ENCODE measurements at regions not wholly inside any gene's neighbourhood (a gene's known extent, or its start where the extent isn't known, plus 50 kb on each side); places are given as distances from the start of the nearest gene placed in this dataset.
"Not testable (repeated sequence)": the region's sequence is repeated elsewhere in the genome, so short reads cannot be mapped to it uniquely, and the experiment has no call there.

GRCh38 chr6:53424300-53424699, 75.5 kb upstream of the ELOVL5 start:
- no peak overlapping the region for H3K27ac ChIP-seq
- H3K4me3 ChIP-seq, result no peak overlapping the region
- H3K36me3 ChIP-seq, result no peaks in the 10 kb centered on the region
- no peaks in the 10 kb centered on the region for H3K27me3 ChIP-seq (replicated peaks in 1 of 7)
- peaks cover 0 to 14% (median 0%) of the 10 kb centered on the region in 6 donors for H3K4me1 ChIP-seq
- TF ChIP-seq POLR2AphosphoS5 (IDR thresholded peaks at IDR 0.05) (no peak), CTCF (IDR thresholded peaks at IDR 0.05 in 8 of 11, conservative IDR thresholded peaks at IDR 0.05 in 3 of 11) (no peak), POLR2A (IDR thresholded peaks at IDR 0.05) (no peak)
- no peak for DNase-seq
- no peaks in the 10 kb centered on the region for H3K9me3 ChIP-seq
- intact Hi-C loops (cut with DNase I; ENCODE audit: low total_unique reads), result no loop called here

- H3K27me3 ChIP-seq (replicated peaks in 1 of 7); H3K27ac ChIP-seq; H3K9me3 ChIP-seq; DNase-seq; H3K36me3 ChIP-seq; intact Hi-C loops (cut with DNase I; ENCODE audit: low total_unique reads); H3K4me3 ChIP-seq: not testable (repeated sequence)
- peaks cover 0 to 11% (median 0%) of the 10 kb centered on the region in 6 donors for H3K4me1 ChIP-seq
Observed at GRCh38 chr6:53423560-53423959, 74.8 kb upstream of the ELOVL5 start.

- Histone ChIP-seq H3K36me3 (no peaks in the 10 kb centered on the region), H3K27ac (no peak overlapping the region), H3K9me3 (no peaks in the 10 kb centered on the region), H3K27me3 (replicated peaks in 1 of 7) (no peaks in the 10 kb centered on the region), H3K4me3 (no peak overlapping the region), H3K4me1 (peaks cover 0 to under 1% (median 0%) of the 10 kb centered on the region in 6 donors)
- WGBS, 5 donors, result 86 to 93% (median 89%) methylated on average over 1 of the region's 1 CpG
- TF ChIP-seq CTCF (IDR thresholded peaks at IDR 0.05 in 8 of 11, conservative IDR thresholded peaks at IDR 0.05 in 3 of 11), result no peak
- no peak for TF ChIP-seq POLR2A (IDR thresholded peaks at IDR 0.05)
- TF ChIP-seq POLR2AphosphoS5 (IDR thresholded peaks at IDR 0.05), result no peak
- DNase-seq, result no peak
- intact Hi-C loops (cut with DNase I; ENCODE audit: low total_unique reads), result loop anchor here (10.0 kb wide), 1 partner anchor 66 kb away; no protein-coding TSS in a partner anchor
Observed at GRCh38 chr6:53419026-53419425, 70.3 kb upstream of the ELOVL5 start.

GRCh38 chr6:53418288-53418687, 69.5 kb upstream of the ELOVL5 start:
- H3K36me3 ChIP-seq, result no peaks in the 10 kb centered on the region
- no peak for DNase-seq
- 80 to 89% (median 86%) methylated on average over 2 of the region's 2 CpGs for WGBS, 5 donors
- no peak overlapping the region for H3K4me3 ChIP-seq
- no peak for TF ChIP-seq CTCF (IDR thresholded peaks at IDR 0.05 in 8 of 11, conservative IDR thresholded peaks at IDR 0.05 in 3 of 11)
- no peak for TF ChIP-seq POLR2AphosphoS5 (IDR thresholded peaks at IDR 0.05)
- no peak for TF ChIP-seq POLR2A (IDR thresholded peaks at IDR 0.05)
- no peak overlapping the region for H3K27ac ChIP-seq
- no peaks in the 10 kb centered on the region for H3K4me1 ChIP-seq
- no peaks in the 10 kb centered on the region for H3K9me3 ChIP-seq
- intact Hi-C loops (cut with DNase I; ENCODE audit: low total_unique reads), result loop anchor here (10.0 kb wide), 1 partner anchor 67 kb away; no protein-coding TSS in a partner anchor
- no peaks in the 10 kb centered on the region for H3K27me3 ChIP-seq (replicated peaks in 1 of 7)

GRCh38 chr6:53417141-53417540, 68.4 kb upstream of the ELOVL5 start:
- H3K4me3 ChIP-seq, result no peak overlapping the region
- no peak overlapping the region for H3K27ac ChIP-seq
- H3K27me3 ChIP-seq (replicated peaks in 1 of 7), result no peaks in the 10 kb centered on the region
- DNase-seq, result no peak
- H3K9me3 ChIP-seq, result no peaks in the 10 kb centered on the region
- H3K36me3 ChIP-seq, result no peaks in the 10 kb centered on the region
- H3K4me1 ChIP-seq, result no peaks in the 10 kb centered on the region
- intact Hi-C loops (cut with DNase I; ENCODE audit: low total_unique reads), result loop anchor here (10.0 kb wide), 1 partner anchor 68 kb away; no protein-coding TSS in a partner anchor
- WGBS, 5 donors, result 73 to 93% (median 88%) methylated on average over 1 of the region's 1 CpG
- no peak for TF ChIP-seq POLR2AphosphoS5 (IDR thresholded peaks at IDR 0.05)
- no peak for TF ChIP-seq POLR2A (IDR thresholded peaks at IDR 0.05)
- TF ChIP-seq CTCF (IDR thresholded peaks at IDR 0.05 in 8 of 11, conservative IDR thresholded peaks at IDR 0.05 in 3 of 11), result no peak

Data from spleen (tissue), 11 donors.